Activated CD4-positive, alpha-beta T cell treated with anti-CD3 and anti-CD28 coated beads, Interleukin-2, Interleukin-6, amounts not matched to agents 100 ng/mL and 50 ng/mL, durations not matched to agents 16 hours and 8 hours (primary cell): ENCODE measurements at regions not wholly inside any gene's neighbourhood (a gene's known extent, or its start where the extent isn't known, plus 50 kb on each side); places are given as distances from the start of the nearest gene placed in this dataset.

ENCODE experiments used
- DNase-seq: peaks from one replicate; pipeline ENCODE4 v3.0.0-alpha.2; 2020

DNA sequence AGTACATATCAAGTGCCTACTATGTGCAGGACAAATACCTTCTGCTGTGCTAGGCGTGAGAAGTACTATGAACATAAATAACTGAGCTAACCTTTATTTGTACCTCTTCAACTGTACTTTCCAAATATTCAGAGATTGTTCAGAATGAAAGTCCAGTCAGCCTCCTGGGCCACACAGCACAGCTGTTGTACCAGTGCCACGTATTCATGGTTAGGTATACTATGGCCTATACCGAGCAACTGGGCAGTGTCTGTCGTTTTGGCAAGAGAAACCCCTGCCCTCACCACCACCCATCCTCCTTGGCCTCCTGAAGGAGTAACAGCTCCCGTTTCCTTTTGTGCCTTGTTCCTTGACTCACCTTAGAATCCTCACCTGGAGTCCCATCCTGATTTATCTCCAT is 53.0 kb downstream of the RASSF10 start:
- DNase-seq, result no peak

DNA sequence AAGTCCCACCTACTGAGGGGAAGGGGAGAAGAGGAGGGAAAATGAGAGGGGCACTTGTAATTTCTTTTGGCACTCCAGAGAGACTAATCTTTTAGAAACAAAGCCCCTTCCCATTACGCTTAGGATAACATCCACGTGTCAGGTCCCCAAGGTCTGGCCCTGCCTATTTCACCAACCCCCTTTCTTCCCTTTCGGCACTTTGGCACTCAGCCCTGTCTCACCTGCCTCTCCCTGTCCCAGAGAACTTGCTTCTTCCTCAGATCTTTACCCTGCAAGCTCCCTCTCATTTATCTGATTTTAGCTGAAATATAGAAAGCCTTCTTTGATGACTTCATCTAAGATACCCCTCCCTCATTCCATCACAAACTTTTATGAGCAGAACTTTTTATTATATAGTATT is 55.5 kb downstream of the RASSF10 start:
- DNase-seq, result no peak

DNA sequence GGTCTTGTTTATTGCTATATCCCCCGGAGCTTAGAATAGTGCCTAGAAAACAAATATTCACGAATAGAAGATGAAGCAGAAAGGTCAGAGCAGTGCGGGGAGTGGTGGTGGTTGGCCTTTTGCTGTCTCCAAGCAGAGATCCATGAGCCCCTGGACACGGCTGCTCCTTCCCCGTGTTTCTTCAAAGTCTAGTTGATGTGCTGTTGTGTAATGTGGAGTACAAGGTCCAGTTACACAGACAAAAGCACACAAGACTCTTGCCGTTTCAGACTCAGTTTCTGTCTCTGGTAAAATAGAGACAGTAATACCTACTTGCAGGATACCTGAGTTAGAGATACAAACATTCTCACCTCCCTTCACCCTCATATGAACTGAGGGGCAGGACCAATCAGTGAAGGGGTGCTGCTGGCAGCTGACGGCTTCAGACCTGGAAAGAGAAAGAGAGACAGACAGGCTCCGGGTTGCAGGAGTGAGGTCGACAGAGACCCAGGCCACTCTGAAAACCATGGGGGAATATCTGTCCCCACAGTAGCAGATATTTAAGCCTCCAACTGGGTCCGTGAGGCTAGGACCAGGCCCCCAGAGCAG is 56.2 kb downstream of the RASSF10 start:
- no peak for DNase-seq

DNA sequence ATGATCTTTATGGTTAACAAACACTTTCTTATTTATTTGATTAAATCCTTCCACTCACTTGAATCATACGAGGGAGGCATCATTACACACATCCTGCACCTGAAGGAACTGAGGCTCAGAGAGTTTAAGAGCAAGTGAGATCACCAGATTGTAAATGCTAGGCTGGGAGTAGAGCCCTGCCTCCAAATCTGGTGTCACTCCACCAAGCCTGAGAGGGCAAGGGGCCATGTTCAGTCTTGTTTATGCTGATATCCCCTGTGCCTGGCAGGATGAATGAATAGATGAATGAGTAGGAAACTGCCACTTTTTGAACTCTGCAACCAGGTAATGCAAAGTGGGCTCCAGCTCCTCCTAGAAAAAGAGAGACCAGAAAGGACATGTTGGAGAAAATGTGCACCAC is 59.1 kb downstream of the RASSF10 start:
- no peak for DNase-seq

DNA sequence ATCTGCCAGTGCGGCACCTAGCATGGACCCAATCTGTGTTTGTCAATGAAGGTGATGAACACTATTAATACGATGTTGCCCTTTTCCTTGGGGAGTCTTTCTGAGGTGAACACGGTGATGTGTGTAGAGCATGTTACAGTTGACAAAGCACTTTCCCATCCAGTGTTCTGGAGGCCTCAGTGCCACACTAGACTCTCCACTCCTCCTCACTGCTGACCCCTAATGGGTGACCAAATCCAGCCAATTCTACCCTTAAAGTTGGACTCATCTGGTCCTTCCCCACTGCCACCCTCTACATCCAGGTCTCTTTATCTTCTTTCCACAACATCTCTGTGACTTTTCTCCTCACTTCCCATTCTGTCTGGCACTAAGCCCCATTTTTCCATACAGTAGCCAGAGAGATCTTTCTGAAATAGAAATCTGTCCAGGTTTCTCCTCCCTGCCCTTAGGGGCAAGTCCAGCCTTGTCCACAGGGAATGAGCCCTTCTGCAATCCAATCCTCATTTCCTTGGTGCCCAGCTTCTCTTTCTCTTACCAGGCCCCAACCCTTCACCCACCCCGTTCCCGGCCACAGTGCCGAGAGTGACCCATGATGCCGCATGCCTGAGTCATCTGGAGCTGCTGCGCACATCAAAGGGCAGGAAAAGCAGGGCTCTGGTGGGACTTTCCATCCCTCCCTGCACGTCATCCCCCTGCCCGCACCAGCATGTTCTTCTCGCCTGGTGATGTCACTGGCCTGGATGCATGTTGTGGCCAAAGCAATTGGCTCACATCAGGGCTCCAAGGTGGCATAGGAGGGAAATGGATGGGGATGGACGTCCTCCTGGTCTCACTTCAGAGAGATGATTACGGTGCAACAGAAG is 64.2 kb downstream of the RASSF10 start:
- DNase-seq, result no peak

DNA sequence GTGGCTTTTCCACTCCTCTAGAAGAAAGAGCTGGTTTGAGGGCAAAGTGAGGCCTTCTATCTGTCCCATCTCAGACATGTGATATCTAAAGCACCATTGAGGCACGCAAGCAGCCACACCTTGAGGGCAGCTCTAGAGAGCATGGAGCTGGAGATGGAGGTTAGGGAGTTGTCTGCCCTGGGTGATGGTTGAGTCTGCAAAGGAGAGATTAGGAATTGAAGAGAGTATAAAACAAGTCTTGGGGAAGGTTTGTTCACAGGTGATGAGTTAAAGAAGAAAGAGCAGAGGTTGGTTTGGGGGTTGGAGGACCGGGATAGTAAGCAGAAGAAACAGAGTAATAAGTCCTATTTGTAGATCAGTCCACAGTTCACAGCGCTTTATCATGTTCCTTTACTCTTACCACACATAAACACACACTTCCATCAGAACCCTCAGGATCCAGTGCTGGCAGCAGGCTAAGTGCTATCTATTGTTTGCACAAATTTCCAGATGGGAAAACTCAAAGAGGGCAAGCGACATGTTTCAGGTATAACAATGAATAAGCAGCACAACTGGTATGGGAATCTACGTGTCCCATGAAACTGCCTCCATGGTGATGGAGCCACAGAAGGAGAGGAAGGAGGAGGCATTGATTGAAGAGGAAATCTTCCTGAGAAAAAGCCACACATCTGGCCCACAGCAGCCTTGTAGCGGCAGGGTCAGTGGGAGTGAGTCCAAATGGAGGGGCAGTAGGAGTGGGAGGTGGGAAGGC is 65.8 kb downstream of the RASSF10 start:
- no peak for DNase-seq

DNA sequence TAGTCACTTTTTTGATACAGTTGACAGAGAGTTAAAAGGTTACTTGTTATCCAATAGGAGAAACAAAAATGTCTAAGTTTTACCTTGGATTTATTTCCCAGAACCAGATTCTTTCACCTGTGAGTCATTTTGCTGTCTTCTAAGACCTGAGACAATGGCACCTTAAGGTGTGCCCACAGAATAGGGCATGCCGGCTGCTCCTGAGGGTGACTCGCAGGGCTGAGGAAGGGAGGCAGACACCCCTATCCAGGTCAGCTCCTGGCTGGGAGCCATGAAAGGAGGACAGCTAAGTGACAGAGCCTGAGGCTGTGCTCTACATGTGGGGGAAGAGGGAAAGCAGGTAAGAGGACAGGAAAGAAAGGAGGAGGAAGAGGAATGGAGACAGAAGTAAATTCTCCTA is 67.8 kb downstream of the RASSF10 start:
- no peak for DNase-seq

DNA sequence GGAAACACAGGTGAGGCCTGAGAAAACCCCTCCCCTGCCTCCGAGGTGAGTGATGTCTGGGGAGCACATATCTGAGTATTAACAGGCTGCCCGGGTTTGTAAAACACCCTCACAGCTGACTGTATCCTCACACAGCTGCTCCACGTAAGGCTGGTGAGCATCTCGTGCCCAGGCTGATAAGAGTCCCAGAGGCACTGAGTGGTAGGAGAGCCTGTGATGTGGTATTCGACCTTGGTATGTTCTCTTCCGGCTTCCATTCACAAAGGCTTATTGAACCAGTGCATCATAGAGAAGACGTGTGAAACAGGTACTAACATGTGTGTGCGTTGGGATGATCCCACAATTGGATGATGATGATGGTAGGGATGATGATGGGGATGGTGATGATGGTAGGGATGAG is 71.7 kb downstream of the RASSF10 start:
- DNase-seq, result no peak

DNA sequence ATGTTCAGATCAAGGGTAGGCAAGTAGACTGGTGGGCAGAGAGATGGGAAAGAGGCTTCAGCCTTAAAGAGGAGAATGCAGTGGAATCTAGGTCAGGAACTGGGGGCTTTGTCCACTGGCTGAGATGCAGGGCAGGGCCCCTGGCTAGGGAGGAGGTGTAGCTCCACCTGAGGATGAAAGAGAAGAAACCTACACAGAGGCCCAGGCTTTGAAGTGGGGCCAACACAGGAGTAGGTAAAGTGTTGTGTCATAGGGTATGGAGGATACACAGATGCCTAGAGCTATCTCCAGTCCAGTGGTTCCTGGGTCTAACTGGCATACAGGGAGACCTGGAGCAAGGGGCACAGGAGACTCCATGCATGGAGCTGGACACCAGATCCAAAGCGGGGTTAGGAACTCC is 73.5 kb downstream of the RASSF10 start:
- no peak for DNase-seq

DNA sequence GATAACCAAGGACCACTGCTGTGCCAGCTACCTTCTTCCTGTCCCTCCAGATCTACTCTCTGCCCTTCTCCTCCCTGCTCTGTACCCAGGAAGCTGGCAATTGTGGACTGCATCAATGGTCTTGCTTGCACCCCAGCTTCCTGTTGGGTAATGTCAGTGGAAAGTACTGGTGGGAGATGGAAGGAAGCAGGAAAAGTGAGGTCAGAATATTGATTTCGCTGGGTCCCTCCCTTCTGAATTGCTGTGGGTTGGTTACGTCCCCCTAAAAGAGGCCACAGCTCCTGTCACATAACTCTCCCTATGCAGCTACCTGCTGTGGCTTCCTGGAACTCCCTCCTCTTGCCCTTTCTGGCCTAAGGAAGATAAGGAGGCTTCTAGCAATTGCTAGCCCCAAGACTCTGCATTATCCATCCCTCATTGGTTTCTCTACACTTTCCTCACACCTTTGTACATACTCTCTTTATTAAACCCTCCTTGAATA is 81.2 kb downstream of the RASSF10 start:
- no peak for DNase-seq

DNA sequence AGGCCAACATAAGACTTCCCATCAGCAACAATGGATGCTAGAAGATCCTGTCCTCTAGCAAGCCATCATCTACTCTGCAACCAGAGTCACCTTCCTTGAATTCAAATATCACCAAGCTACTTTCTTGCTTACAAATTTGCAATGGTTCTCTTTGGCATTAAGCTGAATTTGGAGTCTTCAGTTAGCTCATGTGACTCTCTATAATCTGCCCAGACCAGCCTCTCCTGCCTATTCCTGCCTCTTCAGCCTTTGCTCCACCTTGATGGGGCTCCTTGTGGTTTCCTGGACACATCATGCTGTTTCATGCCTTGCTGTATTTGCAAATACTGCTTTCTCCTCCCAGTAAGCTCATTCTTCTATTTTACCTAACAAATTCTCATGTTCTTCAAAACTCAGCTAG is 82.3 kb downstream of the RASSF10 start:
- DNase-seq, result no peak

DNA sequence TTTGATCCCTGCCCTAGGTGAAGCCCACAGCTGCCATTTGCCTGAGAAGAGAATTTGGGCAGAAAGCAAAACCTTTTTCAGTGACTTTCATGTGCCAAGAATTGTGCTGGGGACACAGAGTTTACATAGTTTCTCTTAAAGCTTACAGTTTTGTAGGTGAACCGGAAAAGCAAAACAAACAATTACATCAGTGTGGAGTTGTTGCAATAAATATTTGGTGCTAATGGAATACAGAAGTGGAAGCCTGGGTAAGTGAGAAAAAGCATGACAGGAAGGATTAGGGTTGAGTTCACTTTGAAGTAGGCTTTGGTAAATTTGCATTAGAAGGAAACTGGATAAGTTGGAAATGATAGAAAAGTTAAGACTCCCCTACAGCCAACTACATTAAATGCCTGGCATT is 82.7 kb downstream of the RASSF10 start:
- no peak for DNase-seq

DNA sequence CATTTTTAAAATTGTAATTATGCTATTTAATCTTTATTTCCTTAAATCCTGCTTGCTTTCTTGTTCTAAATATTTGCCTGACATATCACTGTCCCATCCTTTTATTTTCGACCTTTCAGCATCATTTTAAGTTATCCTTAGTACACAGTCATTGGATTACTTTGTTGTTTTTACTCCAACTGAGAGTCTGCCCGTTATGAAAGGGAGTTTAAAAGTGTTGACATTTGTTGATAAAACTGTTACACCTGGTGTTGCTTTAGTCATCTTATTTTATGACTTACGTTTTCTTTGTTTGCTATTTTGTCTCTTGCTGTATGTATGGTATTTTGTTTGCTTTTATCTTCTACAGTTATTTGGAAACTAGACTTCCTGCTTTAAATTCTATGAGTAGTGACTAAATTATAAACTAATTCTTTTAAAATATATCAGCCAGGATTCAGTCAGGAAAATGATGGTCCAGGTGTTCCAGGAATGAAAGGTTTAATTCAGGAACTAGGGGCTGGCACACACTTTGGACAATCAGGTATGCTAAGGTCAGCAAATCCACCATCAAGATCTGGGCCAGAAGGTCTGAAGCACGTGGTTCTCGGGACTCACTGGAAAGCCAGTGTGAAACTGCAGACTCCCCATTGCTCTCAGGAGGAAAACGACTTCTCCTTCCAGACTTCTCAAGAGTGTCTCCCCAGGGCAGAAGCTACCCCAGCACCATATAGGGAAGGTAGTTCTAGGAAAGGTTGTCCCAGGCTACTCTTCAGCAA is 86.0 kb downstream of the RASSF10 start:
- no peak for DNase-seq

DNA sequence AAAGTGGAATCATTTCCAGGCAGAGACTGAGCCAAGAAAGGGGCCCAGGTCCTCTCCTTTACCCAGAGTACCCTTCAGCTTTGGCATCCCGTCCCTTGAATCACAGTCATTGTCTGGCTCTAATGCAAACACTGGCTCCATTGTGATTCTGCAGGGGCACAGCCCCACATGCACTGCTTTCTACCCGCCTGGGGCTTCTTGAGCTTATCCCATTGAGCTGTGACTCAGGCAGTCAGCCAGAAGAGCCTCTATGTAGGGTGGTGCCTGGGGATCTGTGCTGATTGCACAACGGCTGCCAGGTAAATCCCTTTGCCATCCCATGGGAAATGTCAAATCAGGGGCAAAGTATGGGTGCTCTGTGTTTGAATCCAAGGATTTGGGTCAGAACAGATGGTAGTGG is 88.9 kb downstream of the RASSF10 start:
- DNase-seq, result no peak

DNA sequence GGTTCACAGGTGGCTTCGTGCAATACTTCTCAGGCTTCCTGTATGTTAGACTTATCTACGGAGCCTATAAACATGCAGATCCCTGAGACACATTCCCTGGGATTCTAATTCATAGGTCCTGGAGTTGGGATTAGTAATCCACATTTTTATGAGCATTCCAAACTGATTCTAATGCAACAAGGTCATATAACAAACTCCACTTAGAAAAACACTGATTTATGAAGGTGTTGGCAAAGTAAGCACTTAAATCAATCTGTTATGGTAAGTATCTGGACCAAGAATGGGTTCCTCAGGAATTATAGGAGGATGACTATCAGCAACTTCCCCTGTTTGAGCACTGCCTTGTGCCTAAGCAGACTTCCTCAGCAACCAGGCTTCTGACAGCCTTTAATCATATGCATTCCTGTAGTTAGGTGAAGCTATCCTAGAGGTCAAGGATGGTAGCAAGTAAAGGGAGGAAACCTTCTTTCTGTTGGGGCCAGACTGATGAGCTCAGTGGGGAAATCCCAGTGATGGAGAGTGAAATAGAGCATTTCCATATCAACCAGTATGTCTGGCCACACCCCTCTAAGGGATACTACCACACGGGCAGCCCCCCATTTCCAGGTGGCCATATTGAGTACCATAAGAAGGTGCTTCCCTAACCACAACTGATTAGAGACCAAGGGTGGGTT is 89.6 kb downstream of the RASSF10 start:
- DNase-seq, result no peak

DNA sequence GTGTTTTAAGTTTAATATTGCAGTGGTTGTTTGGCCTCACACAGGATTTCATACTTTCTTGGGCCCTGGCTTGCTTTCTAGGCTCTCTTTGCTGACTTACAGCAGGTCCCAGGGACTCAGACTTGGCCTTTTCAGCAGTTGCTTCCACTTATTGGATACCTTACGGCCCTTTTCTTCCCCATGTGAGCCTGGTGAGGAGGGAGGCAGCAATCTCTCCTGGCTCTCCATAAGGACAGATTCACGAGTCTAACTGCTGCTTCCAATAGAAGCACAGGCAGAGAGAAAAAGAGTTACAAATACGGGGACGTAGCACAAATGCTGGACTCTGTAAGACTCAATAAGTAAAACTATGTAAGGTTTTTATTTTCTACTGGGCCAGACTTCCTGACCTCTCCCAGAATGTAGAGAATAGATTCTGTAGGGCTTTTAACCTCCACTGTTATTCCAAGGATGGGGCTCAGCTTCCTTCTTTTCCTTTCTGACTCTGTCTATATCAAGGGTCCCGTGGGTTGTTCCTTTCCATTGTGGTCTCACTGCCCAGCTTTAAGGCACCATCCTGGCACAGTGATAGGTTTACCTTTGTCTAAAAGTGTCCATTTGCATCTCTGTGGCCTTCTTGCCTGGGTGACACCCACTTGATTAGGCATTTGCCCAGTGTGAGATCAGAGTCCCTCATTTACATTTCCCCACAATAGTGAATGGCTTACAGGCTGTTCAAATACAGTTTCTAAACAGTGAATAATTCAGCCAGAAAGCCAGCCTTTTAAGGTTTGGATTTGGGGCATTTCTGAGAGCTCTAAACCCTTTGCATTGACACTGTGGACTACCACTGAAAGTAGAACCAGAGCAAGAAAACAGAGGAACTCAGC is 92.8 kb downstream of the RASSF10 start:
- no peak for DNase-seq

DNA sequence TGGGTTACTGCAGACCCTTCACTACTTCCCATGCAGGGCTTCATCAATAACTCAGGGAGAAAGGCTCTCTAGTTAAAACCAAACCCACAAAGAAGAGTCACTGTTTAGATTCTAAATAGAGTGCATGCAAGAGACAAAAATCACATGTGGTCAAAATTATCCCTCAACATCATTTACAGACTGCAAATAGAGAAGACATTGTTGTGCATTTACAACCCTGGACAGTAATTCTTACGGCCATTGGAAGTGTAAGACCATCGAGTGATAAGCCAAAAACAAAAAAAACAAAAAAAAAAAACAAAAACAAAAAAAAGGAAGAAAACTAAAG is 93.4 kb downstream of the RASSF10 start:
- no peak for DNase-seq

DNA sequence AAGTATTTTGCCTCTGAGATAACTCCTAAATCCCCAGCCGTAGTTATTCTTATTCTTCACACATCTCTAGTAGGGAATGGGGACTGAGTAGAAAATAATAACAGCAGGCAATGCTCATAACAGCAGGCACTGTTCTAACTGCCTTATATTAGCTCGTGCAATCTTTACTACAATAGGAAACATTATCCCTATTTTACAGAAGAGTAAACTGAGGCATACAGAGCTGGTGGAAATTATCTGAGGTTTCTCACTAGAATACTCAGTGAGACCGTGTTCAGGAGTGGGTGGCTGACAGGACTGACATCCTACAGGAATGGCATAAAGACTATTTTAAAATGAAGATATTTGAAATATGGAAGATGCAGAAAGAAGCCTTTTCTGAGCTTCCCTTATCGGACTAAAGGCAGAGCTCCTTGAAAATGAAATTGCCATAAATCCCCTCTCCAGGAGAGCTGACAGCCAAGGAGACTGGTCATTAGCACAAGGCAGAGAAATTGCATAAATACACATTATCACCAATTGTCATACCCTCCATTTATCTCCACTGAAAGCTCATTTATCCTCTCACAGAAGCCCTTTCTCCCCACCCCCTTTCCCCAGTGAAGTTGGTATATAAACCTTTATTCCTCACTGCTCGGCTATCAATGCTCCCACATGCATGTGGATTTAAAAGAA is 93.9 kb downstream of the RASSF10 start:
- DNase-seq, result no peak

DNA sequence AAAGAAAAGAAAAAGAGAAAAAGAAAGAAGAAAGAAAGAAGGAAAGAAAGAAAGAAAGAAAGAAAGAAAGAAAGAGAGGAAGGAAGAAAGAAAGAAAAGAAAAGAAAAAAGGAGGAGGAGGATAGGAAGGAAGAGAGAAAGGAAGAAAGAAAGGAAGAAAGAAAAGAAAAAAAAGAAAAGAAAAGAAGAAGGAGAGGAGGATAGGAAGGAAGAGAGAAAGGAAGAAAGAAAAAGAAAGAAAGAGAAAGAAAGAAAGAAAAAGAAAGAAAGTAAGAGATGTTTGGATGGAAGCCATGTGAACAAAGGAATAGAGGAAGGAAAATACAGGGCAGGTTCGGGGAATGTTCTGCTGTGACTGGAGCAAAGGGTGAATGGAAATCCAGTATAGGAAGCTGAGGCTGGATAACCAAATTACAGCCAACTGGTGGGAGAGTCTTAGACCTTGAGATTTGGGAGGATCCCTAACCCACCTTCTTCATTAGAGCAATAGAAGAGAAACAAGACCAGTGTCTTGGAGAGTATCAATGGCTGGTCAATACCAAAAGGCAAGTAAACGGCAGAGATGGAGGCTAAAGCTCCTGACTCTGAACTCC is 94.9 kb downstream of the RASSF10 start:
- DNase-seq, result no peak

DNA sequence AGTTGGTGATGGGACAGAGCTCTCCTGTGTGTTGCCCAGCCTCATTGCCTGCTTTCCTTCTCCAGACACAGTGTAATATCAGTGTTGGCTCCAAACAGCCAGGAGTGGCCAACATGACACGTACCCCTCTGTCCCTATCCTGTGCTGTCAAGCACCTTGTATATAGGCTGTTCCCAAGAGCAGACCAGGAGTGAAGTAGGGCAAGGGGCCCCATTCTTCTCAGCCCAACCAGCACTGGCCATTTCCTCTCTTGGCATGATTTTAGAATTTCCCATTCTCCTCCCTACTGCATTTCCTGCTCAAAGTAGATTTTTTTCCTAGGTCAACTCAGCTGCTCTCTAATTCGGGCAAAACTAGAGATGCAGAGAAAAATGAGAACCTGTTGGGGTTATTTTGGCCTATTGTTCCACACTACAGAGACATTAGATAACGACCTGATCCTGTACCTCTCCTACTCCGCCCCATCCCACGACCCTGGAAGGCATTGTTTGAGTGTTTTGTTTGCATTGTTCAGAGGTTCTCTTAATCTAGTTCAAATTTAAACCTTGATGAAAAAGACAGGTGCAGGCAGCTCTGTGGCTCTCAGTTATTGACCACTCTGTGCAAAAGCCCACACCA is 95.6 kb downstream of the RASSF10 start:
- no peak for DNase-seq
